Kidney epithelial cell (primary cell): ENCODE measurements at regions not wholly inside any gene's neighbourhood (a gene's known extent, or its start where the extent isn't known, plus 50 kb on each side); places are given as distances from the start of the nearest gene placed in this dataset.
"Not testable (repeated sequence)": the region's sequence is repeated elsewhere in the genome, so short reads cannot be mapped to it uniquely, and the experiment has no call there.

Experiments
- DNase-seq: peaks from one replicate; pipeline ENCODE4 v3.0.0-alpha.2; 2010; ENCODE audit warnings: low read depth
- H3K27me3 ChIP-seq: 2 replicates; pipeline ENCODE4 v1.6.0; 2011; ENCODE audit warnings: low read length; ENCODE audit not compliant: control insufficient read depth, insufficient read depth
- H3K36me3 ChIP-seq: 2 replicates; pipeline ENCODE4 v1.5.1; 2011; ENCODE audit warnings: low read length; ENCODE audit not compliant: control insufficient read depth, insufficient read depth
- H3K4me3 ChIP-seq: 2 replicates; pipeline ENCODE4 v1.5.1; 2011; ENCODE audit warnings: low read depth, mild to moderate bottlenecking, control low read depth, low read length
- CTCF ChIP-seq: IDR thresholded peaks from 2 replicates; pipeline ENCODE4 v1.5.1; 2011; ENCODE audit warnings: mild to moderate bottlenecking, moderate library complexity, low read length, control low read depth, inconsistent platforms; ENCODE audit not compliant: insufficient read depth, poor library complexity, severe bottlenecking

- H3K36me3 ChIP-seq: no peaks in the 10 kb centered on the region
- no peak for DNase-seq
- TF ChIP-seq CTCF: peak; percentile 23
- peaks cover 4% of the 10 kb centered on the region for H3K27me3 ChIP-seq
- H3K4me3 ChIP-seq: no peak overlapping the region
Observed at GRCh38 chr18:76274468-76275289, 220.4 kb downstream of the ZNF516 start.

- DNase-seq: no peak
- TF ChIP-seq CTCF: no peak
- H3K36me3 ChIP-seq: no peaks in the 10 kb centered on the region
- H3K4me3 ChIP-seq: no peak overlapping the region
- peaks cover 4% of the 10 kb centered on the region for H3K27me3 ChIP-seq
Observed at GRCh38 chr18:76273956-76274355, 221.1 kb downstream of the ZNF516 start.

GRCh38 chr18:76273036-76273545 is 222.0 kb downstream of the ZNF516 start:
- Histone ChIP-seq H3K36me3 (no peaks in the 10 kb centered on the region), H3K27me3 (peaks cover 4% of the 10 kb centered on the region), H3K4me3 (no peak overlapping the region)
- no peak for TF ChIP-seq CTCF
- no peak for DNase-seq

- H3K27me3 ChIP-seq: not testable (repeated sequence)
Observed at GRCh38 chr18:76267423-76267822, 227.6 kb downstream of the ZNF516 start.

GRCh38 chr18:76266236-76266991 is 228.6 kb downstream of the ZNF516 start:
- no peak for TF ChIP-seq CTCF
- DNase-seq: no peak
- no peaks in the 10 kb centered on the region for H3K36me3 ChIP-seq
- no peak overlapping the region for H3K4me3 ChIP-seq
- H3K27me3 ChIP-seq: peaks cover 10% of the 10 kb centered on the region

More at GRCh38 chr18:76267423-76267822, 227.6 kb downstream of the ZNF516 start:
- not testable (repeated sequence) for H3K4me3 ChIP-seq, H3K36me3 ChIP-seq, DNase-seq

GRCh38 chr18:76265497-76266235 is 229.4 kb downstream of the ZNF516 start:
- no peak for DNase-seq
- no peaks in the 10 kb centered on the region for H3K36me3 ChIP-seq
- H3K27me3 ChIP-seq: peaks cover 10% of the 10 kb centered on the region
- TF ChIP-seq CTCF: no peak
- no peak overlapping the region for H3K4me3 ChIP-seq
